ENCODE measurements at regions not wholly inside any gene's neighbourhood (a gene's known extent, or its start where the extent isn't known, plus 50 kb on each side); places are given as distances from the start of the nearest gene placed in this dataset.

DNA sequence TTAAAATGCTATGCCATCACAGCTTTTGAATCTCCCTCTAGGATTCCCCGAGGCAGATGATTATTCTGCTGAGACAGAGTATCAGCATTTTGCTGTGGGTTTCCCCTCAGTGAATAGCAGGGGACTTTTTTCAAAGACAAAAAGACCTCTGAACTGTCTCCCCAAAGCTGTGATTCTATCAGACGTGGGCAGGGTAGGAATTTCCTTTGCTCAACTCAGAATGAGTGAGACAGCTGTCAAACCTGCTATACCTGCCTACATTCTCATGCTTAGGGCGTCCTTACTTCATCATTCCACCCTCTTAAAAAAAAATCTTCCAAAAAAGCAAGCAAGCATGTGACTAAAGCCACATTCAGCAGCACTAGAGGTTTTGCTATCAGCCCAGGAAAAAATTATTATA is 147.6 kb upstream of the FAM83B start:
- peak; percentile 97 for DNase-seq (ENCODE audit: low read depth)
- TF ChIP-seq, protein P1, sequence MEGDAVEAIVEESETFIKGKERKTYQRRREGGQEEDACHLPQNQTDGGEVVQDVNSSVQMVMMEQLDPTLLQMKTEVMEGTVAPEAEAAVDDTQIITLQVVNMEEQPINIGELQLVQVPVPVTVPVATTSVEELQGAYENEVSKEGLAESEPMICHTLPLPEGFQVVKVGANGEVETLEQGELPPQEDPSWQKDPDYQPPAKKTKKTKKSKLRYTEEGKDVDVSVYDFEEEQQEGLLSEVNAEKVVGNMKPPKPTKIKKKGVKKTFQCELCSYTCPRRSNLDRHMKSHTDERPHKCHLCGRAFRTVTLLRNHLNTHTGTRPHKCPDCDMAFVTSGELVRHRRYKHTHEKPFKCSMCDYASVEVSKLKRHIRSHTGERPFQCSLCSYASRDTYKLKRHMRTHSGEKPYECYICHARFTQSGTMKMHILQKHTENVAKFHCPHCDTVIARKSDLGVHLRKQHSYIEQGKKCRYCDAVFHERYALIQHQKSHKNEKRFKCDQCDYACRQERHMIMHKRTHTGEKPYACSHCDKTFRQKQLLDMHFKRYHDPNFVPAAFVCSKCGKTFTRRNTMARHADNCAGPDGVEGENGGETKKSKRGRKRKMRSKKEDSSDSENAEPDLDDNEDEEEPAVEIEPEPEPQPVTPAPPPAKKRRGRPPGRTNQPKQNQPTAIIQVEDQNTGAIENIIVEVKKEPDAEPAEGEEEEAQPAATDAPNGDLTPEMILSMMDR (IDR thresholded peaks at IDR 0.05; ENCODE audit: insufficient read depth, low read depth, low read length, missing control alignments), result no peak
- H3K4me3 ChIP-seq (ENCODE audit: low read length), result no peak overlapping the region

DNA sequence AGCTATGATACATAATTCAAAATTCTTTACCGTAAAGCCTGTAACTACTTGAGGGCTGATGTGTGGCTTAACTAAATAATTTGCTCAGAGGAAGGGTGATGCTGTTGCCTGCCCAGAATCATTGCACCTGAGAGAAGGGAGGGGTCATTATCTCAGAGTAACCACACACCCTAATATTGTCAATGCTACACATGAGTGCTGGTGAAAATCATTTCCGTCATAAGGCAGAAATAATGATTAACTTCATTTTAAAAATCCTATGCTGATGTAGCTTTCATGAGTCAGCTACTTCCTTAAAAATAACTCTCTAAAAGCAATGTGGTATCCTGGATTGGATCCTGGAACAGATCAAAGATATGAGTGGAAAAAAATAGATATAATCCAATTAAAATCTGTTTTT is 146.4 kb upstream of the FAM83B start:
- peak; percentile 80 for DNase-seq (ENCODE audit: low read depth)
- TF ChIP-seq, protein P1 (IDR thresholded peaks at IDR 0.05; ENCODE audit: insufficient read depth, low read depth, low read length, missing control alignments), result no peak

DNA sequence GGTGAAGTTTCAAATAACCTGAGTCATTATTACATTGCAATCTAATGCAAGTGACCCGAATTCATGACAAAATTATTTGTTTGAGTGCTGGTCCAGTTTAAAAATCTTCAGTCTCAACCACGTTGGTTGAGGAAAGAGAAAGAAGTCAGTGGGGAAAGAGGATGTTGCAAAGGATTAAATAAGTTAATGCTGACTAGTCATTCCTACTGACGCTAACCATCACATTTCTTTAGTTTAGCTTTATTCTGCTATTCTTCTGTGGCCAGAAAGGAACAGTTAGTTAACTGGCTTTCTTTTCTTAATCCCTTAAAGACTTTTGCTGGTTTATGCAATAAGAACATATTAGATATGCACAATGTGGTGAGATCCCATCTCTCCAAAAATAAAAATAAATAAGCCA is 143.8 kb upstream of the FAM83B start:
- TF ChIP-seq, protein P1 (IDR thresholded peaks at IDR 0.05; ENCODE audit: insufficient read depth, low read depth, low read length, missing control alignments), result no peak
- H3K4me3 ChIP-seq (ENCODE audit: low read length), result no peak overlapping the region
- DNase-seq (ENCODE audit: low read depth), result no peak

More for the DNA sequence above, 146.4 kb upstream of the FAM83B start:
- H3K4me3 ChIP-seq (ENCODE audit: low read length), result no peak overlapping the region

DNA sequence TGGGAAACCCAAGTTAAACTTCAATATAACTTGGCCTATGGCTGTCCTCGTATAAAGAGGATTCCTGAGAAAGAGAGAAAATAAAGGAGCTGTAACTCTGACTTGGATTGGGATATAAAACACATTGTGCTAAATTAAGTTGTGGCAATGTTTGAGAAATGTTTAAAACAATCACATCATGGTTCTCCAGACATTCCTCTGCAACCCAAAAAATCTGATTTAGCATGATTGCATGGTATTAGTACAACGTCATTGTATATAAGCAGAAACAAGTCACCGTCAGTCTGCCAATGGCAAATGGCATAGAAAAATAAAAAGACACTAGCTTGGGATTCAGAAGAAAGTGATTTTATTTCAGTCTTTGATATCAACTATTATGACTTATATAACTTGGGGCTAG is 140.2 kb upstream of the FAM83B start:
- TF ChIP-seq, protein P1 (IDR thresholded peaks at IDR 0.05; ENCODE audit: insufficient read depth, low read depth, low read length, missing control alignments), result no peak
- no peak overlapping the region for H3K4me3 ChIP-seq (ENCODE audit: low read length)
- no peak for DNase-seq (ENCODE audit: low read depth)

DNA sequence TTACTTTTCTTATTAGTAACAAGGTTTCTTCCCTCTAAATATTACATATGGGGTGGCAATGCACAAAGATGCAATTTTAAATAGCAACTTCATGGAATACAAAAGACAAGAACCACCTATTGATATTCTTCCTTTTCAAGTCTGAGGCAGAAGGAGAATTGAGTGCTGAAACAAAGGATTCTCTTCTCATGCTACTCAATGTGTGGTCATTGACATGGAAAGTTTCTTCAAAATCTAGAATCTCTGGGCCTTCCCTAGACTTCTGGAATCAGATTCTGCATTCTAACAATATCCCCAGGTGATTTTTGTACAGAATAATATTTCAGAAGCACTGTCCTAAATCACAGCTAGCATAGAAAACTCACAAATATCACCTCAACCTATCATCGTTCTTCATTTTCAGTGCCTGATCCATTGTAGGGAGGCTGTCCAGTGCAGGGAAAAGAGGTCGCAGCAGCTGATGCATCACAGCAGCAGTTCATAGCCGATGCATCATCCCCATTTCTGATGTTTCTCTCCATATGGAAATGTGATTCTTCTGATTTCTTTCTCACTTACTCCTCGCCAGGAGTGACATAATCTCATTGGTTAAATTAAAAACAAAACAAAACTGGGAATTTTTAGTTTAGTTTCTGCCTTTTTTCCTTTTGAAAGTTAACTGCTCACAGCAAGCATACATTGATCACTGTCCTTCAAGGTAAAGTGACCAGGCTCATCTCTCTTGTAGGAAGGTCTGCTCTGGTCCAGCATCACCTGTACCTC is 139.5 kb upstream of the FAM83B start:
- no peak overlapping the region for H3K4me3 ChIP-seq (ENCODE audit: low read length)
- TF ChIP-seq, protein P1 (IDR thresholded peaks at IDR 0.05; ENCODE audit: insufficient read depth, low read depth, low read length, missing control alignments), result no peak
- no peak for DNase-seq (ENCODE audit: low read depth)

DNA sequence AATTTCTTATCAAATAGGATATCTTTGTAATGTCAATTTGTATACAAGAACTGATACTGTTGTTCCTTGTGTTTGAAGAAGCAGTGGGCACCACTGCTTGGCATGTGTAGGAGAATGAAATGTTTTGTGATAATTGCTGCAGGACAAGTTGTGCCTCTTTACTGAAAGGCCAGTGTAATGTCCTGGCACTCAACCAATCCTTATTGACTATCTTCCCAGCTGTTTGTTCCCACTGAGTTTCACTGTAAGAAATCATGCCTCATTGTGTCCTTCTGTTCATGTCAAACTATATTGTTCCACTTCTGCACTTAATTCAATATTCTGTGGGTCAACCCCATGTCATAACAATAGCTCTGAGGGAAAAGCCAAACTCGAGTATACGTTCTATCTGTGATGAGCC is 136.1 kb upstream of the FAM83B start:
- H3K4me3 ChIP-seq (ENCODE audit: low read length), result no peak overlapping the region
- peak; percentile 20 for DNase-seq (ENCODE audit: low read depth)
- TF ChIP-seq, protein P1 (IDR thresholded peaks at IDR 0.05; ENCODE audit: insufficient read depth, low read depth, low read length, missing control alignments), result no peak

DNA sequence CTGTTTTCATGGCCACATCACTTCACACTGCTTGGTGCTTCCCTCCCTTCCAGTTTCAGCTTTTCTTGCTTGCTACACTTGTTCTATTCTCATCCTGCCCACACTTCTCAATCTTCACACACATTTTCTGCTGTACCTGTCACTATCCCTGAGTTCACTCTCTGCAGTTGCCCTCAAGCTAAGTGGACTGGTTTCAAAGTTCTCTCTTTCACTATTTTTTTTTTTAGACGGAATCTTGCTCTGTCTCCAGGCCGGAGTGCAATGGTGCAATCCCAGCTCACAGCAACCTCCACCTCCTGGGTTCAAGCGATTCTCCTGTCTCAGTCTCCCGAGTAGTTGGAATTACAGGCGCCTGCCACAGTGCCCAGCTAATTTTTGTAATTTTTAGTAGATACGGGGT is 130.6 kb upstream of the FAM83B start:
- TF ChIP-seq, protein P1 (IDR thresholded peaks at IDR 0.05; ENCODE audit: insufficient read depth, low read depth, low read length, missing control alignments), result no peak
- DNase-seq (ENCODE audit: low read depth), result peak; percentile 50
- no peak overlapping the region for H3K4me3 ChIP-seq (ENCODE audit: low read length)
